NCI-H187 (cell line): ENCODE measurements at regions not wholly inside any gene's neighbourhood (a gene's known extent, or its start where the extent isn't known, plus 50 kb on each side); places are given as distances from the start of the nearest gene placed in this dataset.
"Not testable (repeated sequence)": the region's sequence is repeated elsewhere in the genome, so short reads cannot be mapped to it uniquely, and the experiment has no call there.

ENCODE experiments used
- DNase-seq, 2 experiments: peaks; one replicate each; lab custom pipeline; 2025; lab: John Stamatoyannopoulos, UW

- DNase-seq = no peak
These were observed 50.0 kb upstream of the TSC22D2 start for GRCh38 chr3:150357923-150358607.

GRCh38 chr3:150357140-150357539 is 51.0 kb upstream of the TSC22D2 start:
- DNase-seq = no peak

GRCh38 chr3:150355574-150355973 is 52.5 kb upstream of the TSC22D2 start:
- DNase-seq = no peak

- no peak for DNase-seq
These were observed 55.2 kb upstream of the TSC22D2 start for GRCh38 chr3:150352931-150353330.

GRCh38 chr3:150351398-150351797 is 56.7 kb upstream of the TSC22D2 start:
- DNase-seq = no peak

GRCh38 chr3:150349314-150350097 is 58.6 kb upstream of the TSC22D2 start:
- DNase-seq = no peak

GRCh38 chr3:150348500-150348899 is 59.6 kb upstream of the TSC22D2 start:
- no peak for DNase-seq

GRCh38 chr3:150346981-150347863 is 60.9 kb upstream of the TSC22D2 start:
- no peak for DNase-seq

GRCh38 chr3:150346266-150346665 is 61.8 kb upstream of the TSC22D2 start:
- no peak for DNase-seq

GRCh38 chr3:150345021-150345538 is 63.0 kb upstream of the TSC22D2 start:
- DNase-seq = no peak

GRCh38 chr3:150344079-150344759 is 63.9 kb upstream of the TSC22D2 start:
- DNase-seq = no peak

- DNase-seq = no peak
These were observed 65.1 kb upstream of the TSC22D2 start for GRCh38 chr3:150342896-150343467.

GRCh38 chr3:150341891-150342290 is 66.2 kb upstream of the TSC22D2 start:
- no peak for DNase-seq

- not testable (repeated sequence) for DNase-seq
These were observed 71.7 kb upstream of the TSC22D2 start for GRCh38 chr3:150336363-150336762.

GRCh38 chr3:150335631-150336030 is 72.5 kb upstream of the TSC22D2 start:
- no peak for DNase-seq

GRCh38 chr3:150334974-150335373 is 73.1 kb upstream of the TSC22D2 start:
- no peak for DNase-seq

GRCh38 chr3:150333477-150333876 is 74.6 kb upstream of the TSC22D2 start:
- no peak for DNase-seq

- DNase-seq = no peak
These were observed 76.0 kb upstream of the TSC22D2 start for GRCh38 chr3:150331978-150332568.

GRCh38 chr3:150330872-150331271 is 77.2 kb upstream of the TSC22D2 start:
- DNase-seq = no peak

GRCh38 chr3:150330174-150330573 is 77.9 kb upstream of the TSC22D2 start:
- no peak for DNase-seq

GRCh38 chr3:150329408-150329807 is 78.7 kb upstream of the TSC22D2 start:
- DNase-seq = no peak
